Right ventricle myocardium inferior (tissue), 1 donor: ENCODE measurements at regions not wholly inside any gene's neighbourhood (a gene's known extent, or its start where the extent isn't known, plus 50 kb on each side); places are given as distances from the start of the nearest gene placed in this dataset.
"Not testable (repeated sequence)": the region's sequence is repeated elsewhere in the genome, so short reads cannot be mapped to it uniquely, and the experiment has no call there.

Source experiments
- ATAC-seq: fragments of 200-7000 bp; cut with Tn5 transposase; one replicate; pipeline ENCODE4 v1.9.1; 2020; ENCODE audit warnings: mild to moderate bottlenecking, moderate library complexity
- DNase-seq: peaks from one replicate; pipeline ENCODE4 v3.0.0; 2021; ENCODE audit errors: missing footprints
- intact Hi-C: fragments of 100-400 bp; cut with DNase I; formaldehyde crosslinking; loops from one replicate; pipeline ENCODE4 v1.11.0; 2022
- donor health status: DM: no; HTN: yes; CAD: no; lungs with severe emphysema.

DNA sequence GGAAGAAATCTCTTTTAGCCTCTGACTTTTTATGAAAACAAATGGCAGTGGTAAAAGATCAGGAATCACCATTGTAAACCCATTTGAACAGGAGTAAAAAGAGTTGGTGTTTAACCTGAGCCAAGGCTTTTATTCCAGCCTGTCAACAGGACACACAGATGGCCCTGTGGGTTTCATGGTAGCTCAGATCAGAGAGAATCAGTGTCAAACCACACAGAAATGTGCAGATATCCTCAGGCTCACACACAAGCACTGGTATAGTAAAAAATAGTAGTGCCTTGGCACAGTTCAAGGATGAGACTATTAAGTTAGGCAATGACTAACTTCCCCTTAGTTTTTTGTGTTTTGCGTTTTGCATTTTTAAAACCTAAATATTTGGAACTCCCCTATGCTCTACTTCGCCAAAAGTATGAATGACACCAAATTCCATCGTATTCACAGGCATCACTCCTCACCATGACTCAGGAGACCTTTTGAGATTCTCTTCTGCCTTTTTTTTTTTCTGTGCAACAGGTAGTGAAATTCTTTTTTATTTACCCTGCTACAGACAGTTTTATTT lies 1200.0 kb downstream of the CDH11 start:
- intact Hi-C loops, result no loop called here
- ATAC-seq, result no peak
- no peak for DNase-seq

DNA sequence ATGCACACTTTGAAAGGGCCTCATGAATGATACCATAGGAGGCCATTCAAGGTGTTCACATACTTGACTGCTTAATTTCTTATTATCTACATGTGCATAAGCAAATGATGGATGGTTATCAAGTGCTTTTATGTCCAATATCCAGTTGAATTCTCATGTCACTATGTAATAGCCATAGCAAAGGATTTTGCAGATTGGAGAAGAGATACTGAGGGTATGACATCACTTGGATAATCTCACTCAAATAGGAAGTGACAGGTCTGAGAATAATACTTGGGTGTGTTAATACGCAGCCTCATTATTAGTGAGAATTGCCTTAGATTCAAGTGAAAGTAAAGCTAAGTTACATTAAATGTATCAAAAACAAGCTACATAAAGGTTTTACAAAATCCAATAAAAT lies 1208.6 kb downstream of the CDH11 start:
- DNase-seq (no peak), ATAC-seq (no peak)
- intact Hi-C loops, result no loop called here

DNA sequence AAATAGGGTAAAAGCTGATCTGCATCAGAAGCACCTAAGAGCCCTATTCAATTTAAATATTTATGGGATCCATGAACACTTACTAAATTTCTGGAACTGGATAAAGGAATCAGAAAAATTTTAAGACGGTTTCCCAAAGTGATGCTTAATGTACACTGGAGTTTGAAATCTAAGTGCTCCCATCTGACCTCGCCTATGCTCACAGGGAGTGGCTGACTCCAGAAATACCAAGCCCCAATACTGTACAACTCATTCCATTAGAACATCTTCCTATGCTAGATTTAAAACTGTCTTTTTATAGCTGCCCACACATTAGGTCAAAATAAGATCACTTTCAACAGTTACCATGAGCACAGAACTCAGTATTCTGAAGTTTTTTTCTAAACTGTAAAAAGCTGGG lies 1214.6 kb downstream of the CDH11 start:
- intact Hi-C loops, result no loop called here
- no peak for ATAC-seq

DNA sequence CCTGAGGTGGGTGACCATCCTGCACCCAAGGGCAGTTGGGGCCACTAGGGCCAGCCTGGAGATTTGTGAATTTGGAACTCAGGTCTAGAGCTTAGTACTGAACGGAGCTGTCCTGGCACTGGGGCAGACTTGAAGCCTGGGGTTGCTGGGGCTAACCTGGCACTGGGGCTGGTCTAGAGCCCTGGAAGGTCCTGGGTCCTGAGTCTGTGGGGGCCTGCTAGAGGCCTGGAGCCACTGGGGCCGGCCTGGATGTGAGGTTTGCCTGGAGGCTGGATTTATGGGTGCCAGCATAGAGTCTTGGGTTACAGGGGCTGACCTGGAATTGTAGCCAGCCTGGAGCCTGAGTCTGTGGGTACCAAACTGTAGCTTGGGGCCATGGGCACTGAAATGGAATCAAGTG lies 1216.9 kb downstream of the CDH11 start:
- intact Hi-C loops, result no loop called here
- DNase-seq, result no peak
- ATAC-seq, result peak; percentile 5

More for the DNA sequence above, 1214.6 kb downstream of the CDH11 start:
- DNase-seq, result no peak

DNA sequence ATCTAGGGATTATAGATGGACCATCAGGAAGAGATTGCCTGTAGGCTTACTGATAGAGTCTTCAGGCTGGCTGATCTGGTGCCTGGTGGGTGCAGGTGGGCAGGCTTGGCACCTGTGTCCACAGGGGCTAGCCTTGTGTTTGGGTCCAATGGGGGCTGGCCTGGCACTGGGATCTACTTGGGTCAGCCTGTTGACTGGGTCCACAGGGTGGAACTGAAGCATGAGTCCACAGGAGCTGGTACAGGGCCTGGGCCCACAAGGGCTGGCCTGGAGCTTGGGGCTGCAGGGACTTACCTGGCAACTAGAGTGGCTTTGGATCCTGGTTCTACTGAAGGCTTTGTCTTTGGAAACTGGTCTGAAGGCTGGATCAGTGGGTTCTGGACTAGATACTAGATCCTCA lies 1217.7 kb downstream of the CDH11 start:
- ATAC-seq, result no peak
- peak; percentile 48 for DNase-seq
- intact Hi-C loops, result no loop called here

DNA sequence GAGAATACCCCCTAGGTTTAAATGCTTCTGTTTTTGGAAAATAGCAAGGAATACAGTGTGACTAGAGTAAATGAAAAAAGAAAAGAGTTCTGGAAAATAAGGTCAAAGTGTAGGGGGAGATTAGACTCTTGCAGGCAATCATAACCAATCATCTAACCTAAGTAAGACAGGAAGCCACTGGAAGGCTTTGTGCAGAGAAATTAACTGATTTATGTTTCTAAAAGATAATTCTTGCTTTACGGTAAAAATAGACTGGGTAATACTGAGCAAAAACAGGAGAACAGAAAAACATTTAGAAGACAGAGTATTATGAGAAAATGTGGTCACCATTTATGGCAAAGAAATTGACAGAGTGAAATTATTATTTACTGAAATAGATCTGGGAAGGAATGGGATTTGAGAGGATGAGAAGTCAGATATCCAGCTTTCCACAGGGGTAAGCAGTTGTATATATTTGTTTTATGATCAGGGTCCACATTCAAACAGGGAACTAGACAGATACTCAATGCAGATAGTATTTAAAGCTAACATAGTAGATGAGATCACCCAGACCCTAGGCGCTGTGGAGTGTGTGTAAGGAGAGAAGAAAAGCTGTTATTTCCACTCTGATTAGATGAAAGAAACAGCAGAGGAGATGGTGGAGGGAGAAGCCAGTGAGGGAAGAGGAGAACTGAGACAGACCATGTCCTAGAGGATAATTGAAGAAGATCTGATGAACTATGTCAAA lies 1225.3 kb downstream of the CDH11 start:
- DNase-seq (no peak), ATAC-seq (no peak)
- intact Hi-C loops, result no loop called here

DNA sequence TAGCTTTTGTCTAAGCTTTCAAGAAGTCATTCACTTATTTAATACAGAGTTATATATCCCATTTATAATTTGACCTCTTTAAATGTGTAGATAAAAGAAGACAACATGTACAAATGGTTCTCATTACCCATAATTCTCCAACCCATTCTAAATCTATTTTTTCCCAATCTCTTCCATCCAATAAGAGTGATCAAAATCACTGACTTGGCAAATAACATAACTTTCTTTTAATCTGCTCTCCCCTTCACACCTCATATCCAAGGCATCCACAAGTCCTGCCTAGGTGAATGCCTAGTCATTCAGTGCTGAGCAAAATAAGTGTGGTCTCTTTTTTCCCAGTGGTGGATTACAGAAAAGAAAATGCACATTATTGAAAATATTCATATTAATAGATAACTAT lies 1231.1 kb downstream of the CDH11 start:
- no peak for ATAC-seq

DNA sequence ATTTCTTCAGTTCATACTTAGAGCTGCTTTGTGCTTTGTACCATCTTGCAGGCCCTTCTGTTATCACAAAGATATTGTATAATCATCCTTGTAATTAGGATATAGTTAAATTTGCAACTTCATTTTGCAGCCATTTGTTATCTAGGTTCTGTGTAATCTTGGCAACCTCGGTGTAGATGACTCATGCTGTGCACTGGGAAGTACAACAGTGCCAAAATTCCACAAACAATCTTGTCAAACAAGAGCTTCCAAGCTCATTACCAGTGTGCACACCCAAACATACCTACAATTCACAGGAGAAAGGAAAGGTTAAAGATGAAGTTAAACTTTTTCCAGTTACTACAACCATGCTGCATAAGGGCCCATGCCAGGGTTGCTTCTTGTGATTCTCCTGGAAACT lies 1231.8 kb downstream of the CDH11 start:
- DNase-seq (no peak), ATAC-seq (peak; percentile 84)
- intact Hi-C loops, result no loop called here

More for the DNA sequence above, 1231.1 kb downstream of the CDH11 start:
- no peak for DNase-seq
- intact Hi-C loops, result no loop called here

DNA sequence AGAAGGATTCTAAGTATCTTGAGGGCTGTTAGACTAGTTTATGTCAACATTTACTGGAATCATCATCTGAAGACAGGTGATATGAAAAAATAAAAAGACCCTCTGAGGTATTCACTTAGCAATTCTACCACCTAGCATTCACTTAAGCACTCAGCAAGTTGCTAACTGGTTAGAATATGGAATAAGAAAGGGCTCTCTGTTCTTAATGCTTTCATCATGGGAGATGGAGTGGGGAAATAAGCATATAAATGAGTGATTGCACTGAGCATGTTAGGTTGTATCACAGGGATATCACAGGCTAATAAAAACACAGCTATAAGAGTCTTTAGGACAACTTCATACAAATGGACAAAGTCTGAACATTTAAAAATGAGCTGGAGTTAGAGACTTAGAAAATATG lies 1238.8 kb downstream of the CDH11 start:
- DNase-seq, result no peak
- intact Hi-C loops, result no loop called here

DNA sequence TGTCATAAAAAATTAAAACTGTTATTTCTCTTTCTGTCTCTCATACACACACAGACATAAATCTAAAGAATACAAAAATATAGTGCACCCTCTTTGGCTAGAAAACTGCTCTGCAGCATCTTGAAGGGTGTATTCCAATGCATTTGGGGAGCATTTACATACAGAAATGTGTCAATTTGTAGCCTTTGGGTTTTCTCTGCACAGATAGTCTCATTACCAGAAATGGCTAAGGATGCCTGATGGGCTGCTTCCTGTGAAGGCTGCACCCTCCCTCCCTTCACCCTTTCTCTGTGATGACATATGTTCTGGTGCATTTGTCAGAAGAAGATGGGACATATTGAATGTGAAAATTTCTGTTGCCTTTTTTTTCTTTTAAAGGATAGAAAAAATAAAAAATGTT lies 1239.3 kb downstream of the CDH11 start:
- intact Hi-C loops, result no loop called here
- DNase-seq (no peak), ATAC-seq (no peak)

More for the DNA sequence above, 1238.8 kb downstream of the CDH11 start:
- ATAC-seq, result no peak

DNA sequence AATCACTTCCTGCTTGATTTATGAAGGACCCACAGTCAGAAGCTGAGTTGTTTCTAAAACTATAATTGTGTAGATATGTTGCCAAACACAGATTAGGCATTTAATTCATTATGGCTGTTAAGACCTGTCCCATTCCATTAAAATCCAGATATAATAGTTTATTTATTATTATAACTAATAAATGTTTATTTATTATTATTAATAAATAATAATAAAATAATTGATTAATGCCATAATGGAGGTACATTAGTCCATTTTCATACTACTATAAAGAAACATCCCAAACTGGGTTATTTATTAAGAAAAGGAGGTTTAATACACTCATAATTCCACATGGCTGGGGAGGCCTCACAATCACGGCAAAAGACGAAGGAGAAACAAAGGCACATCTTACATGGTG lies 1240.9 kb downstream of the CDH11 start:
- intact Hi-C loops, result no loop called here
- DNase-seq, result no peak
- ATAC-seq, result no peak

DNA sequence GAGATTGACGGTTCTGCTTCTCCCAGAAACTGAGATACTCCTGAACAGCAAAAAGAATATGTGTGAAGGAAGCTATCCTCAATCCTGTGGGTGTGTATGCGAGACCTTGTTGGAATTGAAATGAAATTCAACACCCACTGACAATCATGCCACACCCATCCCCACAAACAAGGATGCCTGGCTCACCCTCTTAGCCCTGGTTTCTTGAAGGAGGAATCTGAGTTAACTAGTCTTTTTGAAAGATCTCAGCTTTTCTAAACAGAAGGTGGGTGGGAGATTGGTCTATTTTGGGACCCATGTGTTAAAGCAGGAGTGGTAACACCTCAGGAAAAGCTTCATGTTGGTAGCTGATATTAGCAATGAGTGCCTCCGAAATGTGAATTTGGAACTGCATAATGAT lies 1244.5 kb downstream of the CDH11 start:
- no peak for ATAC-seq
- no peak for DNase-seq
- intact Hi-C loops, result no loop called here

DNA sequence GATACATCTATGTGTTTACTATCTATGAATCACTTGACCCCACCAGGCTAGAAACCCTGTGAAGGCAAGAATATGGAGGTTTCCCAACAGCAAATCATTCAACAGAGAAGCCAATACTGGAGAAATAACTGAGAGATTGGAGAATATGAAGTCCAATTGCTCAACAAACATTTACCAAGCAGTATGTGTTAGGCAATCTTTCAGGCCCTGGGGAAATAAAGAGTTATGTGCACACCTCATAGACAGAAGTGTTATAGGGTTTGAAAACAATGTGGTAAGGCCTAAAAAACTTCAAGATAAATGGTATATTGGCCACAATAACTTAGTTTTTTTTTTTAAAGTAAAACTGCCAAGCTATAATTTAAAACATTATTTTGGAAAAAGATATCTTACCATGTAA lies 1245.8 kb downstream of the CDH11 start:
- intact Hi-C loops, result no loop called here
- DNase-seq (no peak), ATAC-seq (peak; percentile 56)

DNA sequence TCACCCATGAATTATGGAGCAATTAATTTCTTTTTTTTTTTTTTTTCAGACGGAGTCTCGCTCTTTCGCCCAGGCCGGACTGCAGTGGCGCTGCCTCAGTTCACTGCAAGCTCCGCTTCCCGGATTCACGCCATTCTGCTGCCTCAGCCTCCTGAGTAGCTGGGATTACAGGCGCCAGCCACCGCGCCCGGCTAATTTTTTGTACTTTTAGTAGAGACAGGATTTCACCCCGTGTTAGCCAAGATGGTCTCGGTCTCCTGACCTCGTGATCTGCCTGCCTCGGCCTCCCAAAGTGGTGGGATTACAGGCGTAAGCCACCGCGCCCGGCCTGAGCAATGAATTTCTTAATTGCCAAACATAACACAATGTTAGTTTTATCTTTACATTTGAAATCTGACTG lies 1261.2 kb downstream of the CDH11 start:
- intact Hi-C loops, DNase-seq, ATAC-seq: not testable (repeated sequence)

DNA sequence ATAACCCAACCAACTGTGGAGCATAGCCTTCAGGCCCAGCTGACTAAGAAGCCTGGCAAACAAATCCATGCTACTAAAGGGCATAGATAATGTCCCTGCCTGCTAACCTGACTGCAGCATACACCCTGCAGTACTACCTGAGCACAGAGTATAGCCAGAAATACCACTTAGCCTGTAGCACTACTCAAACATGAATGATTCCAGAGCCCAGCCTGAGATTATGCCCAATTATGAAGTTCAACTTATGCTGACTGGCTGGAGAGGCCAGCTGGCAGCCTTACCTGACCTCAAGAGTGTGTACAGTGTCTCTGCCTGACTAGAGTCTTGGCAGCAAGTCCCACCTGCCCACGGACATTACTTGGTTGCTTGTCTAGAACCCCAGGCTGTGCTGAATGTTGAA lies 1265.3 kb downstream of the CDH11 start:
- DNase-seq (no peak), ATAC-seq (no peak)
- intact Hi-C loops, result no loop called here

DNA sequence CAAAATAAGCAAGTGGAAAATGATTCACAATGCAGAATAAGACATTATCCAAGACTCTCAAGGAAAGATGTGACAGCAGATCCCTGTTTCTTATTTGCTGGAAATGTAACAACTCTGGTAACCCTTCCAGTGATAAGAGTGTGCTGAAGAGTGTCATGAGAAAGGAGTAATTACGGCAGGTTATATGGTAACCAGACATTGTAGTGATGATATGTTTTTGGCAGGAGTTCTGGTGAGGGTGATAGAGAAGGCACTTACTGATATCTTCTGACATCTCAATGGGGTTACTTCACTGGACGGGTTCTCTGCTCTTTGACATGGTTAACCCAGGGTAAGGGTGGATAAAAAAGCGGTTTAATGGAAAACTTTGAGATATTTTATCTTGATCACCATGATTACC lies 1270.9 kb downstream of the CDH11 start:
- intact Hi-C loops, result no loop called here
- ATAC-seq, result peak; percentile 42

DNA sequence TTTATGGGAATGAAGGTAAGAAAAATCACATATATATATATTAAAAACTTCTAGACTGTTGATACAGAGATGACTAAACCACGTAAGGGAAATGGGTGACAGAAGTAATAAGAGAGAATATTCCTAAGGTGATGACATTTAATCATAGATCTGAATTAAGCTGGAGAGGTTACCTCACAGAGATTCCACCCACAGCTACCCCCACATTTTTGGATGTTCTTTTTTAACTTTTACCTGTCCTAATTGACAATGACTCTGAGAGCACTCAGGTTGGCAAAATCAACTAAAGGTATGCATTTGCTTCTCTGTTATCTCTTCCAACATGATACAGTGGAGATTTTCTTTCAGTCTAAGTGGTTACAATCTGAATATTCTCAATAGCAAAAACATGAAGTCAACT lies 1280.6 kb downstream of the CDH11 start:
- ATAC-seq (no peak), DNase-seq (no peak)
- intact Hi-C loops, result no loop called here

More for the DNA sequence above, 1270.9 kb downstream of the CDH11 start:
- DNase-seq, result no peak

DNA sequence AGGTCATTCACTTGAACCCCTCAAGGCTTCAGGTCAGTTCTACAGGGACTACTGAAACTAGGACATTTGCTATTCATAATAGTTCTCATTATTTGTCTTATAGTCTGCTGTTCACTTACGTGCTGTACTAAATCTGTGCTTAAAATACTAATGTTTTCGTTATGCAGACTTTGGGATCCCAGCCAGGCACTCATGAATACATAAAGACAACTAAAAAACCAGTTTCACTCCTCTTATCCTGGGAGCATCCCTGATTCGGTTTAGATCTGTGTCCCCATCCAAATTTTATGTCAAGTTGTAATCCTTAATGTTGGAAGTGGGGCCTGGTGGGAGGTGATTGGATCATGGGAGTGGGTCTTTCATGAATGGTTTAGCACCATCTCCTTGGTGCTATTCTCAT lies 1291.8 kb downstream of the CDH11 start:
- ATAC-seq (no peak), DNase-seq (no peak)
- intact Hi-C loops, result no loop called here

DNA sequence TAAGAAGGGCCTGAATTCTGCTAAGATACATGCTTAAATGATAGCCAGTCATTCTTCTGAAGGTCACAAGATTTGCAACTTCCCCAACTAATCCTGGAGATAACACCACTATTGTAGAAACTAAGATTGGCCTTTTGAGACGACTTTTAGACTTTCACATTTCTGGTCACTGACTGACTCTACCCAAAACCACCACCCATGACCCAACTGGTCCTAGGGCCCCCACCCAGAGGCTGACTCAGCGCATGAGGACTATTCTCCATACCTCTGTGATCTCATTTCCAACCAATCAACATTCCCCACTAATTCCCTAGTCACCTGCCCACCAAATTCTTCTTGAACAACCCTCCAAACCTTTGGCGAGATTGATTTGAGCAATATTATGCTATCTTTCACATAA lies 1299.0 kb downstream of the CDH11 start:
- ATAC-seq (no peak), DNase-seq (no peak)
- intact Hi-C loops, result no loop called here

DNA sequence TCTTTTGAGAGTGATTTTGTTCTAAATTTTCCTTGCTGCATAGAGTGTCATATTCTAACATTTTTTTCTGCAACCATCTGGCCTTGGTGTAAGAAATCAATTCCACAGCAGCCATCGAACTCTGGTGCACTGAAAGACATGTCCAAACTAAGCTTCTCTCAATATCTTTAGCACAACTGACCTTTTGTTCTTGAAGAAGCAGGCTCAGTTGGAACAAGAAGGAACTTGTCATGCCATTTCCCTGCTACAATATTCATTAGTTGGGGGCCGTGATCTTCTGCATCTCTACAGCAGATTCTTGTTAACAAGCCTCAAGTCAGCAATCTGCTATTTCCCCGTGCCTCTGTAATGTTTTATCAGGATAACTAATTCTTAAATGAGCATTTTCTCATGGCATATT lies 1305.6 kb downstream of the CDH11 start:
- no peak for ATAC-seq
- no peak for DNase-seq
- intact Hi-C loops, result no loop called here

DNA sequence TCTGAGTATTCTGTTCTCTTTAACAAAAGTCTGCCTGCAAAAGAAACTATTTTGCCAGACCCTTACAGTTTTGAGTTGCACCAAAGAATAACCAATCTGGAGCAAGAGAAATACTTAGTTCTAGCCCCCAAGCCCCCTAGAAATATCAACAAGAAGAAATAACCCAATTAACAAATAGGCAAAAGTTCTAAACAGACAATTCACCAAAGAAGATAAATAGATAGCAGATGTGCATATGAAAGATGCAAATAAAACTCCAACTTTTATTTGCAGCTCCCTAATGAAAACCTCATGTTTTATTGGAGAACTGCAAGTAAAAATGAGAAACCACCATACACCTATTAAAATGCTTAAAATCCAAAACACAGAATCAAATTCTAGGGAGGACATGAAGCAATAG lies 1308.0 kb downstream of the CDH11 start:
- no peak for DNase-seq
- no peak for ATAC-seq
- intact Hi-C loops, result no loop called here
